ENCODE measurements at regions not wholly inside any gene's neighbourhood (a gene's known extent, or its start where the extent isn't known, plus 50 kb on each side); places are given as distances from the start of the nearest gene placed in this dataset.

DNA sequence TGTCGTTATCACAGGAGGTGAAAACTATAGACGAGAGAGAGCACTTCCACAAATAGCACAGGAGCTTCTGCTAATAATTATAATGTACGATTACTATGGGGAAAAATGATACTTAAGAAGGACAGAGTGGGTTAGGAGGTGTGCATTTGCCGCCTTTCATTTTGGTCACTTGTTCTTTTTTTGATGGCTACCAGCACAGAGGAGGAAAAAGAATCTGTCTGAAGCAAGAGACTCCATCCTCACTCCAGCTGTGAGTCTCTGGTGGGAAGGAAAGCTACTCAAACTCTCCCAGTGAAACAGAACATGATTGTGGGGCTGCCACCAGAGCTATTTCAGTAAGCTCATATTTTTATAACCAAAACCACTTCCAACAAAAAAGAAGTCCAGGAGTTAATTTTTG, 270.4 kb upstream of the TMEM161B start:
- Histone ChIP-seq H3K27ac (replicated peaks) (no peak overlapping the region), H3K4me3 (replicated peaks; ENCODE audit: insufficient read depth, low read length) (no peak overlapping the region), H3K27me3 (ENCODE audit: insufficient read depth, poor library complexity, severe bottlenecking) (no peaks in the 10 kb centered on the region)
- DNase-seq (ENCODE audit: low read depth in 1 of 2, low spot score in 1 of 2), result no peak
- TF ChIP-seq SPI1 (IDR thresholded peaks at IDR 0.05; ENCODE audit: borderline replicate concordance, low read depth), result no peak
- no peak for TF ChIP-seq GABPA (IDR thresholded peaks at IDR 0.05; ENCODE audit: low read depth)
- TF ChIP-seq, protein P1, sequence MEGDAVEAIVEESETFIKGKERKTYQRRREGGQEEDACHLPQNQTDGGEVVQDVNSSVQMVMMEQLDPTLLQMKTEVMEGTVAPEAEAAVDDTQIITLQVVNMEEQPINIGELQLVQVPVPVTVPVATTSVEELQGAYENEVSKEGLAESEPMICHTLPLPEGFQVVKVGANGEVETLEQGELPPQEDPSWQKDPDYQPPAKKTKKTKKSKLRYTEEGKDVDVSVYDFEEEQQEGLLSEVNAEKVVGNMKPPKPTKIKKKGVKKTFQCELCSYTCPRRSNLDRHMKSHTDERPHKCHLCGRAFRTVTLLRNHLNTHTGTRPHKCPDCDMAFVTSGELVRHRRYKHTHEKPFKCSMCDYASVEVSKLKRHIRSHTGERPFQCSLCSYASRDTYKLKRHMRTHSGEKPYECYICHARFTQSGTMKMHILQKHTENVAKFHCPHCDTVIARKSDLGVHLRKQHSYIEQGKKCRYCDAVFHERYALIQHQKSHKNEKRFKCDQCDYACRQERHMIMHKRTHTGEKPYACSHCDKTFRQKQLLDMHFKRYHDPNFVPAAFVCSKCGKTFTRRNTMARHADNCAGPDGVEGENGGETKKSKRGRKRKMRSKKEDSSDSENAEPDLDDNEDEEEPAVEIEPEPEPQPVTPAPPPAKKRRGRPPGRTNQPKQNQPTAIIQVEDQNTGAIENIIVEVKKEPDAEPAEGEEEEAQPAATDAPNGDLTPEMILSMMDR (IDR thresholded peaks at IDR 0.05; ENCODE audit: insufficient read depth, low read length), result no peak
- TF ChIP-seq, protein P2, sequence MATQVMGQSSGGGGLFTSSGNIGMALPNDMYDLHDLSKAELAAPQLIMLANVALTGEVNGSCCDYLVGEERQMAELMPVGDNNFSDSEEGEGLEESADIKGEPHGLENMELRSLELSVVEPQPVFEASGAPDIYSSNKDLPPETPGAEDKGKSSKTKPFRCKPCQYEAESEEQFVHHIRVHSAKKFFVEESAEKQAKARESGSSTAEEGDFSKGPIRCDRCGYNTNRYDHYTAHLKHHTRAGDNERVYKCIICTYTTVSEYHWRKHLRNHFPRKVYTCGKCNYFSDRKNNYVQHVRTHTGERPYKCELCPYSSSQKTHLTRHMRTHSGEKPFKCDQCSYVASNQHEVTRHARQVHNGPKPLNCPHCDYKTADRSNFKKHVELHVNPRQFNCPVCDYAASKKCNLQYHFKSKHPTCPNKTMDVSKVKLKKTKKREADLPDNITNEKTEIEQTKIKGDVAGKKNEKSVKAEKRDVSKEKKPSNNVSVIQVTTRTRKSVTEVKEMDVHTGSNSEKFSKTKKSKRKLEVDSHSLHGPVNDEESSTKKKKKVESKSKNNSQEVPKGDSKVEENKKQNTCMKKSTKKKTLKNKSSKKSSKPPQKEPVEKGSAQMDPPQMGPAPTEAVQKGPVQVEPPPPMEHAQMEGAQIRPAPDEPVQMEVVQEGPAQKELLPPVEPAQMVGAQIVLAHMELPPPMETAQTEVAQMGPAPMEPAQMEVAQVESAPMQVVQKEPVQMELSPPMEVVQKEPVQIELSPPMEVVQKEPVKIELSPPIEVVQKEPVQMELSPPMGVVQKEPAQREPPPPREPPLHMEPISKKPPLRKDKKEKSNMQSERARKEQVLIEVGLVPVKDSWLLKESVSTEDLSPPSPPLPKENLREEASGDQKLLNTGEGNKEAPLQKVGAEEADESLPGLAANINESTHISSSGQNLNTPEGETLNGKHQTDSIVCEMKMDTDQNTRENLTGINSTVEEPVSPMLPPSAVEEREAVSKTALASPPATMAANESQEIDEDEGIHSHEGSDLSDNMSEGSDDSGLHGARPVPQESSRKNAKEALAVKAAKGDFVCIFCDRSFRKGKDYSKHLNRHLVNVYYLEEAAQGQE (IDR thresholded peaks at IDR 0.05; ENCODE audit: insufficient replicate concordance, low read depth), result no peak
- no peak for TF ChIP-seq POLR2AphosphoS5 (IDR thresholded peaks at IDR 0.05; ENCODE audit: low read depth)

DNA sequence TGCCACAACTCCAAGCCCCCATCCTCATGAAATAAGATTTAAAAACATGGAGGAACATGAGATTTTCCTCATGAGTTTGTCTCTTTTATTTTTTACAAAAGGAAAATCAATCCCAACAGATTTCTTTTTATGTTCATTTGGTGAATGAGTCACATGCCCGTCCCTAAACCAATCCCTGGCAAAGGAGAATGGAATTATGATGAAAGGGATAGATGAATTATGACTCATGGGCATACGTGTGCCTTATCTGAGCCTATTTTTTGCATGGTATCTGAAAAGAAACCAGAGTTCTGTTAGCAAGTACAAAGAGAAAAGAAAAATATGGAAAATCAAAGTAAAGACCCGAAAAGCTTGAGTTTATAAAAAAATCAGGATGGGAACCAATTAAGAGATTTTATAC, 267.5 kb upstream of the TMEM161B start:
- DNase-seq (ENCODE audit: low read depth in 1 of 2, low spot score in 1 of 2), result no peak
- Histone ChIP-seq H3K4me3 (replicated peaks; ENCODE audit: insufficient read depth, low read length) (no peak overlapping the region), H3K27ac (replicated peaks) (no peak overlapping the region), H3K27me3 (ENCODE audit: insufficient read depth, poor library complexity, severe bottlenecking) (no peaks in the 10 kb centered on the region)
- no peak for TF ChIP-seq GABPA (IDR thresholded peaks at IDR 0.05; ENCODE audit: low read depth)
- no peak for TF ChIP-seq POLR2AphosphoS5 (IDR thresholded peaks at IDR 0.05; ENCODE audit: low read depth)
- TF ChIP-seq, protein P1 (IDR thresholded peaks at IDR 0.05; ENCODE audit: insufficient read depth, low read length), result no peak
- no peak for TF ChIP-seq SPI1 (IDR thresholded peaks at IDR 0.05; ENCODE audit: borderline replicate concordance, low read depth)
- TF ChIP-seq, protein P2 (IDR thresholded peaks at IDR 0.05; ENCODE audit: insufficient replicate concordance, low read depth), result no peak

DNA sequence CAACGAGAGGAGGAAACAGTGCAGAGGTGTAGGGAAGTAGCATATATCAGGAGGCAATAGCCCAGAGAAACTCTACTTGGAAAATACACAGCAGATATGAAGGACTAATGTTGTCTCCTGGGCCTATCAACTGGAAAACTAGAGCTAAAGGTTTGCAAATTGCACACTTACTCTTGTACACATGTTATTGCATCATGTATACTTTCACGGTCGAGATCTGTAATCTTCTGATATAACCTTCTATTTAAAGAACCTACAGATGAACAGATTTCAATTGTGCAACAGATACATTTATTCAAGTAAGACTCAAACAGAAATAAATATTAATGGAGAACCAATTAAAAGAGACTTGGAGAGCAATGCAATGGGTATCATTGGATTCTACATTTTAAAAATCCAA, 256.3 kb upstream of the TMEM161B start:
- TF ChIP-seq SPI1 (IDR thresholded peaks at IDR 0.05; ENCODE audit: borderline replicate concordance, low read depth) (no peak), POLR2AphosphoS5 (IDR thresholded peaks at IDR 0.05; ENCODE audit: low read depth) (no peak), GABPA (IDR thresholded peaks at IDR 0.05; ENCODE audit: low read depth) (no peak)
- TF ChIP-seq, protein P2 (IDR thresholded peaks at IDR 0.05; ENCODE audit: insufficient replicate concordance, low read depth), result no peak
- TF ChIP-seq, protein P1 (IDR thresholded peaks at IDR 0.05; ENCODE audit: insufficient read depth, low read length), result no peak
- no peak overlapping the region for H3K4me3 ChIP-seq (replicated peaks; ENCODE audit: insufficient read depth, low read length)
- H3K27me3 ChIP-seq (ENCODE audit: insufficient read depth, poor library complexity, severe bottlenecking), result no peaks in the 10 kb centered on the region
- DNase-seq (ENCODE audit: low read depth in 1 of 2, low spot score in 1 of 2), result no peak
- H3K27ac ChIP-seq (replicated peaks), result no peak overlapping the region

Data from HL-60 (cell line).